Neural cell (in vitro differentiated cells): ENCODE measurements at regions not wholly inside any gene's neighbourhood (a gene's known extent, or its start where the extent isn't known, plus 50 kb on each side); places are given as distances from the start of the nearest gene placed in this dataset.

Source experiments
- H2AFZ ChIP-seq: fragments of 200-600, 300-800 bp; sonication (generic), shearing (Covaris generic); 2 replicates; pipeline ENCODE4 v1.6.0; 2014; ENCODE audit warnings: low read depth, mild to moderate bottlenecking, antibody characterized with exemption, low read length, moderate library complexity
- H3F3A ChIP-seq: fragments of 200-600 bp; shearing (Covaris generic); 2 replicates; pipeline ENCODE4 v1.6.1; 2016; ENCODE audit warnings: mild to moderate bottlenecking, moderate library complexity, mixed read lengths, antibody characterized with exemption, low read length; ENCODE audit not compliant: insufficient read depth, poor library complexity, severe bottlenecking
- H3K27ac ChIP-seq: fragments of 200-600, 300-800 bp; sonication (generic), shearing (Covaris generic); 2 replicates; pipeline ENCODE4 v1.5.1; 2014; ENCODE audit warnings: mild to moderate bottlenecking, low read length, moderate library complexity
- H3K27me3 ChIP-seq: fragments of 300-800, 200-600 bp; sonication (generic), shearing (Covaris generic); 2 replicates; pipeline ENCODE4 v1.6.0; 2014; ENCODE audit warnings: mild to moderate bottlenecking, low read depth, low read length, moderate library complexity; ENCODE audit not compliant: insufficient read depth
- H3K36me3 ChIP-seq: fragments of 300-800, 200-600 bp; sonication (generic), shearing (Covaris generic); 2 replicates; pipeline ENCODE4 v1.5.1; 2014; ENCODE audit warnings: mild to moderate bottlenecking, antibody characterized with exemption, low read length, moderate library complexity; ENCODE audit not compliant: insufficient read depth
- H3K4me2 ChIP-seq: fragments of 300-800, 200-600 bp; sonication (generic), shearing (Covaris generic); 2 replicates; pipeline ENCODE4 v1.6.0; 2014; ENCODE audit warnings: mild to moderate bottlenecking, low read length
- H3K4me3 ChIP-seq: fragments of 300-800, 200-600 bp; sonication (generic), shearing (Covaris generic); 2 replicates; pipeline ENCODE4 v1.5.1; 2014; ENCODE audit warnings: mild to moderate bottlenecking, low read length, moderate library complexity
- H3K79me2 ChIP-seq: fragments of 200-600 bp; shearing (Covaris generic); replicated peaks from 2 replicates; pipeline ENCODE4 v1.6.0; 2014; ENCODE audit warnings: mild to moderate bottlenecking, low read length, moderate library complexity; ENCODE audit not compliant: insufficient read depth
- H3K9ac ChIP-seq: fragments of 300-800, 200-600 bp; sonication (generic), shearing (Covaris generic); 2 replicates; pipeline ENCODE4 v1.6.1; 2016; ENCODE audit warnings: mild to moderate bottlenecking, low read length, mixed read lengths
- H3K9me2 ChIP-seq: fragments of 200-600 bp; shearing (Covaris generic); 2 replicates; pipeline ENCODE4 v1.6.1; 2016; ENCODE audit warnings: mild to moderate bottlenecking, low read length, mixed read lengths; ENCODE audit not compliant: insufficient read depth
- H3K9me3 ChIP-seq: fragments of 200-600, 300-800 bp; sonication (generic), shearing (Covaris generic); 2 replicates; pipeline ENCODE4 v1.6.1; 2016; ENCODE audit warnings: mild to moderate bottlenecking, mixed run types, low read length, moderate library complexity, mixed read lengths
- H4K20me1 ChIP-seq: fragments of 200-600 bp; shearing (Covaris generic); 2 replicates; pipeline ENCODE4 v1.6.1; 2016; ENCODE audit warnings: mild to moderate bottlenecking, mixed run types; ENCODE audit not compliant: insufficient read depth
- EP300 ChIP-seq: fragments of 450-650 bp; conservative IDR thresholded peaks from 2 replicates; pipeline ENCODE4 v1.6.1; 2014; ENCODE audit warnings: antibody characterized with exemption, mild to moderate bottlenecking, moderate library complexity; ENCODE audit not compliant: poor library complexity, severe bottlenecking
- EZH2 ChIP-seq: fragments of 200-600, 300-800 bp; shearing (Covaris generic), sonication (generic); IDR thresholded peaks from 2 replicates; pipeline ENCODE4 v1.6.1; 2014; ENCODE audit warnings: antibody characterized with exemption, low read length, borderline replicate concordance, mild to moderate bottlenecking; ENCODE audit not compliant: insufficient read depth, poor library complexity, severe bottlenecking
- MXI1 ChIP-seq: fragments of 450-650 bp; conservative IDR thresholded peaks from 2 replicates; pipeline ENCODE4 v1.6.1; 2014; ENCODE audit warnings: antibody characterized with exemption, mild to moderate bottlenecking; ENCODE audit not compliant: poor library complexity, severe bottlenecking
- POLR2AphosphoS5 ChIP-seq: IDR thresholded peaks from 2 replicates; pipeline ENCODE4 v1.6.1; 2012
- RAD21 ChIP-seq: fragments of 450-650 bp; conservative IDR thresholded peaks from 2 replicates; pipeline ENCODE4 v1.6.1; 2014; ENCODE audit warnings: antibody characterized with exemption, mild to moderate bottlenecking, moderate library complexity
- SMC3 ChIP-seq: fragments of 450-650 bp; conservative IDR thresholded peaks from 2 replicates; pipeline ENCODE4 v1.6.1; 2014; ENCODE audit warnings: antibody characterized with exemption, mild to moderate bottlenecking, moderate library complexity; ENCODE audit not compliant: poor library complexity
- TAF1 ChIP-seq: IDR thresholded peaks from 2 replicates; pipeline ENCODE4 v1.6.1; 2012; ENCODE audit warnings: low read depth
- TF ChIP-seq, protein P1 (sequence below): fragments of 450-650 bp; IDR thresholded peaks from 2 replicates; pipeline ENCODE4 v1.5.1; 2014; ENCODE audit warnings: antibody characterized with exemption, mild to moderate bottlenecking, moderate library complexity; ENCODE audit not compliant: poor library complexity, severe bottlenecking
- TF ChIP-seq, protein P2 (sequence below): IDR thresholded peaks from 2 replicates; pipeline ENCODE4 v1.6.1; 2012; ENCODE audit warnings: borderline replicate concordance

DNA sequence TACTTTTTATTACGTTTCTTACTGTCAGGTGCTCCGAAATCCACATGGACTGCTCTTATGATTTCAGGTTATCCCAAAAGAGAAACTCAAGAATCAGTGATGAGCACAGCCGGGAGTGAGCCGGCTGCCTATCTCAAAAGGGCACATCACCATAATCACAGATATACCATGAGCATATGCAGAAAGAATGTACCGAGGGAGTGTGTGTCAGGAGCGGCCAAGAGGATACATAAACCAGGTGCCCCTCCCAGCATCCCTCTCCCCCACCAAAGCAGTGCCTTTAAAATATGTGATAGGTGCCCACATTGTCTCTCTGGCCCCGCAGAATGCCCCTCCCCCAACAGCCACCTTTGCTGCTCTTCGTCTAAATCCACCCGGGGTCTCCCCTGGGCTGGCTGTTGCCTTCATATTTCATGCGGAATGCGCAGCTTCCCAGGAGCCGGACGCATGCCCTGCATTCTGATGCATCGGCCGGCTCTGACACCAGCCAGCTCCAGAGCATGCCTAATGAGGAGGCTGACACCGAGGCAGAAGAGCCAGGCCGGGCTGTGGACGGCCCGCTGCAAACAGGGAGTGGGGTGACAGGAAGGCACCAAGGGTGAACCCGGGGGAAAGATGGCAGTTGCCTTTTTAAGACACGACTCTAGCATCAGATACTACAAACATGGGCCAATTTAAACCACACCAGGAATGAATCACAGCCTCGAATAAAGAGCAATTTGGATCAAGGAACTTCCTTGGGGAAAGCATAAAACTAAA, 652.3 kb downstream of the BNC2 start:
- Histone ChIP-seq H3K36me3 (no peaks in the 10 kb centered on the region), H4K20me1 (no peaks in the 10 kb centered on the region), H3K9me2 (no peaks in the 10 kb centered on the region), H3K9ac (no peak overlapping the region), H2AFZ (no peak overlapping the region), H3F3A (no peaks in the 10 kb centered on the region), H3K27me3 (no peaks in the 10 kb centered on the region), H3K9me3 (no peaks in the 10 kb centered on the region), H3K79me2 (no peaks in the 10 kb centered on the region), H3K4me2 (no peak overlapping the region), H3K27ac (no peak overlapping the region), H3K4me3 (no peak overlapping the region)
- TF ChIP-seq TAF1: no peak
- no peak for TF ChIP-seq EZH2
- TF ChIP-seq RAD21: no peak
- no peak for TF ChIP-seq POLR2AphosphoS5
- no peak for TF ChIP-seq SMC3

DNA sequence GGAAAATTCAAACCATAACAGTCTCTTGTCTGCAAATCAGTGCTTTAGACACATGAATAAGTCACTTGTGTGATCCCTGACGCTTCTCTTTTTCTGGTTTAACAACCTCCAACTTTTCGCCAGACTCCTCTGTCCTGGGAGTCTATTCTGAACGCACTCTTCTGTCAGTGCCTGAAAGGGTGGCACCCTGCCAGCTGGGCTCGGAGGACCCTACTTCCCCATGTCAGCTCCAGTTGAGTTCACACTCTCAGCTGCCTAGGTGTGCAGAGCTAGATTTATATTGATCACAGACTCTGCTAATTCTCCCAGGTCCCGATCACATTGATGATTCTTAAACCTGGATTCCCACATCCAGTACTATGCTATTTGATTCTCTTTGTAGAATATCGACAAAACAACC, 649.1 kb downstream of the BNC2 start:
- Histone ChIP-seq H3F3A (no peaks in the 10 kb centered on the region), H3K9me2 (no peaks in the 10 kb centered on the region), H3K79me2 (no peaks in the 10 kb centered on the region), H3K9me3 (no peaks in the 10 kb centered on the region), H2AFZ (no peak overlapping the region), H3K4me3 (no peak overlapping the region), H3K36me3 (no peaks in the 10 kb centered on the region), H3K27me3 (no peaks in the 10 kb centered on the region), H3K27ac (no peak overlapping the region), H3K4me2 (no peak overlapping the region), H4K20me1 (no peaks in the 10 kb centered on the region), H3K9ac (no peak overlapping the region)
- TF ChIP-seq MXI1 (no peak), POLR2AphosphoS5 (no peak), TAF1 (no peak)
- TF ChIP-seq, protein P1, sequence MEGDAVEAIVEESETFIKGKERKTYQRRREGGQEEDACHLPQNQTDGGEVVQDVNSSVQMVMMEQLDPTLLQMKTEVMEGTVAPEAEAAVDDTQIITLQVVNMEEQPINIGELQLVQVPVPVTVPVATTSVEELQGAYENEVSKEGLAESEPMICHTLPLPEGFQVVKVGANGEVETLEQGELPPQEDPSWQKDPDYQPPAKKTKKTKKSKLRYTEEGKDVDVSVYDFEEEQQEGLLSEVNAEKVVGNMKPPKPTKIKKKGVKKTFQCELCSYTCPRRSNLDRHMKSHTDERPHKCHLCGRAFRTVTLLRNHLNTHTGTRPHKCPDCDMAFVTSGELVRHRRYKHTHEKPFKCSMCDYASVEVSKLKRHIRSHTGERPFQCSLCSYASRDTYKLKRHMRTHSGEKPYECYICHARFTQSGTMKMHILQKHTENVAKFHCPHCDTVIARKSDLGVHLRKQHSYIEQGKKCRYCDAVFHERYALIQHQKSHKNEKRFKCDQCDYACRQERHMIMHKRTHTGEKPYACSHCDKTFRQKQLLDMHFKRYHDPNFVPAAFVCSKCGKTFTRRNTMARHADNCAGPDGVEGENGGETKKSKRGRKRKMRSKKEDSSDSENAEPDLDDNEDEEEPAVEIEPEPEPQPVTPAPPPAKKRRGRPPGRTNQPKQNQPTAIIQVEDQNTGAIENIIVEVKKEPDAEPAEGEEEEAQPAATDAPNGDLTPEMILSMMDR: no peak

DNA sequence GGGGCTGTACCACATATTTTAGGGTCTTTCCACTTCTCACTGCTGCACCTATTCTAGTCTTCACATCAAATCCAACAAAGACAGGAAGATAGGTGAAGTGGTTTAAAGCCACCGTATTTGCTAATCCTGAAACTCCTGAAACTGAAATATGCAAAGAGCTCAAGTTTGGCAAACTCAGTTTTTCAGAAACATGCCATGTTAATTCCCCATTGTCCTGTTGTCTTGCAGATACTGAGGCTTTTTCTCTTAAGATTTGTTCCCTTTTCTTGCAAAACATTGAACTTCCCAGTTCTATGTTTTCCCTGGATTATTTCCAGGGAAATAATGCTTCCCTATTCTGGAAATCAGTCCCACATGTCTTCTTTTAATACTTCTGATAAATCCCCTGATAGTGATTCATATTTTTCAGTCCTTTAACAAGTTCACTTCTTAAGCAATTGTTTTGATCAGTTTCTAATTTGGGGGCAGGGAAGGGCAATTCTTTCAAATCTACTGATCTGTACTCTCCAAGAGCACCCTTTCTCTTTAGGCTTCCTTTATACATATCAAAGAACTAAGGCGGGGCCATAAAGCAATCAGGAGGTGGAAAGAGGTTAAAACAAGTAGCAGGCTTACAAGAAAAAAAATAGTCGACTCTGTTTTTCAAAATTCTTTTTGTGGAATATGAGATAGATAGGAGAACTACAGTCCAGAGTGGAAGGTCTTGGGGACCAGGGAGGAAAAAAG, 648.5 kb downstream of the BNC2 start:
- H2AFZ ChIP-seq: no peak overlapping the region
- no peaks in the 10 kb centered on the region for H4K20me1 ChIP-seq
- H3K36me3 ChIP-seq: no peaks in the 10 kb centered on the region
- no peaks in the 10 kb centered on the region for H3K79me2 ChIP-seq
- H3K4me2 ChIP-seq: no peak overlapping the region
- no peaks in the 10 kb centered on the region for H3F3A ChIP-seq
- no peaks in the 10 kb centered on the region for H3K9me3 ChIP-seq
- TF ChIP-seq, protein P2, sequence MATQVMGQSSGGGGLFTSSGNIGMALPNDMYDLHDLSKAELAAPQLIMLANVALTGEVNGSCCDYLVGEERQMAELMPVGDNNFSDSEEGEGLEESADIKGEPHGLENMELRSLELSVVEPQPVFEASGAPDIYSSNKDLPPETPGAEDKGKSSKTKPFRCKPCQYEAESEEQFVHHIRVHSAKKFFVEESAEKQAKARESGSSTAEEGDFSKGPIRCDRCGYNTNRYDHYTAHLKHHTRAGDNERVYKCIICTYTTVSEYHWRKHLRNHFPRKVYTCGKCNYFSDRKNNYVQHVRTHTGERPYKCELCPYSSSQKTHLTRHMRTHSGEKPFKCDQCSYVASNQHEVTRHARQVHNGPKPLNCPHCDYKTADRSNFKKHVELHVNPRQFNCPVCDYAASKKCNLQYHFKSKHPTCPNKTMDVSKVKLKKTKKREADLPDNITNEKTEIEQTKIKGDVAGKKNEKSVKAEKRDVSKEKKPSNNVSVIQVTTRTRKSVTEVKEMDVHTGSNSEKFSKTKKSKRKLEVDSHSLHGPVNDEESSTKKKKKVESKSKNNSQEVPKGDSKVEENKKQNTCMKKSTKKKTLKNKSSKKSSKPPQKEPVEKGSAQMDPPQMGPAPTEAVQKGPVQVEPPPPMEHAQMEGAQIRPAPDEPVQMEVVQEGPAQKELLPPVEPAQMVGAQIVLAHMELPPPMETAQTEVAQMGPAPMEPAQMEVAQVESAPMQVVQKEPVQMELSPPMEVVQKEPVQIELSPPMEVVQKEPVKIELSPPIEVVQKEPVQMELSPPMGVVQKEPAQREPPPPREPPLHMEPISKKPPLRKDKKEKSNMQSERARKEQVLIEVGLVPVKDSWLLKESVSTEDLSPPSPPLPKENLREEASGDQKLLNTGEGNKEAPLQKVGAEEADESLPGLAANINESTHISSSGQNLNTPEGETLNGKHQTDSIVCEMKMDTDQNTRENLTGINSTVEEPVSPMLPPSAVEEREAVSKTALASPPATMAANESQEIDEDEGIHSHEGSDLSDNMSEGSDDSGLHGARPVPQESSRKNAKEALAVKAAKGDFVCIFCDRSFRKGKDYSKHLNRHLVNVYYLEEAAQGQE: no peak
- TF ChIP-seq TAF1 (no peak), RAD21 (no peak), SMC3 (no peak), MXI1 (no peak), EP300 (no peak), EZH2 (no peak), POLR2AphosphoS5 (no peak)
- TF ChIP-seq, protein P1: no peak
- H3K9me2 ChIP-seq: no peaks in the 10 kb centered on the region
- H3K27ac ChIP-seq: no peak overlapping the region
- H3K4me3 ChIP-seq: no peak overlapping the region
- H3K9ac ChIP-seq: no peak overlapping the region
- H3K27me3 ChIP-seq: no peaks in the 10 kb centered on the region
